Breast epithelium (tissue), 3 donors: ENCODE measurements at regions not wholly inside any gene's neighbourhood (a gene's known extent, or its start where the extent isn't known, plus 50 kb on each side); places are given as distances from the start of the nearest gene placed in this dataset.

Experiments
- CTCF ChIP-seq, 3 donors: fragments of 450-650 bp; IDR thresholded peaks; one replicate each; pipeline ENCODE4 v1.5.1; 2016 to 2017; ENCODE audit warnings: antibody characterized with exemption in 3 of 3, mild to moderate bottlenecking in 3 of 3, moderate library complexity in 3 of 3
- POLR2A ChIP-seq: fragments of 450-650 bp; IDR thresholded peaks from one replicate; pipeline ENCODE4 v1.6.1; 2016; ENCODE audit warnings: antibody characterized with exemption, mild to moderate bottlenecking, moderate library complexity
- POLR2AphosphoS5 ChIP-seq, 3 donors: sonication (generic); formaldehyde crosslinking; IDR thresholded peaks; one replicate each; pipeline ENCODE4 v1.6.1; 2017; ENCODE audit warnings: antibody characterized with exemption in 3 of 3

GRCh38 chr15:62832231-62832630 is 210.3 kb upstream of the TPM1 start:
- TF ChIP-seq CTCF (IDR thresholded peaks at IDR 0.05) (no peak), POLR2A (no peak), POLR2AphosphoS5 (IDR thresholded peaks at IDR 0.05) (no peak)
